Natural killer cell (primary cell): ENCODE measurements at regions not wholly inside any gene's neighbourhood (a gene's known extent, or its start where the extent isn't known, plus 50 kb on each side); places are given as distances from the start of the nearest gene placed in this dataset.

Experiments
- ATAC-seq, 3 donors: fragments of 150-1000 bp in 2 of 3; fragments of 200-7000 bp in 1 of 3; cut with Tn5 transposase; 1 replicate in 1 of 3; 2 replicates in 2 of 3; pipeline ENCODE4 v1.10.0; 2021; ENCODE audit warnings: mild to moderate bottlenecking in 2 of 3, moderate library complexity in 2 of 3
- DNase-seq, 2 donors: peaks; one replicate each; pipeline versions ENCODE4 v3.0.0 to v3.0.0-alpha.2; 2013 to 2021; ENCODE audit warnings: mixed read lengths in 1 of 2
- H3K27ac ChIP-seq: one replicate; pipeline ENCODE4 v1.5.1; 2013; ENCODE audit warnings: mild to moderate bottlenecking, low read length
- H3K27me3 ChIP-seq: one replicate; pipeline ENCODE4 v1.6.1; 2013; ENCODE audit warnings: low read length; ENCODE audit not compliant: control insufficient read depth, insufficient read depth
- H3K36me3 ChIP-seq: one replicate; pipeline ENCODE4 v1.6.1; 2013; ENCODE audit warnings: low read length; ENCODE audit not compliant: control insufficient read depth, insufficient read depth
- H3K4me1 ChIP-seq: one replicate; pipeline ENCODE4 v1.6.1; 2013; ENCODE audit warnings: low read length; ENCODE audit not compliant: control insufficient read depth, insufficient read depth
- H3K4me3 ChIP-seq: one replicate; pipeline ENCODE4 v1.5.1; 2013; ENCODE audit warnings: low read length
- H3K9me3 ChIP-seq: one replicate; pipeline ENCODE4 v1.6.1; 2013; ENCODE audit warnings: low read length; ENCODE audit not compliant: control insufficient read depth, insufficient read depth
- H3K27ac Mint-ChIP-seq, 2 donors: one replicate each; pipeline ENCODE4 v1.8.0; 2022; ENCODE audit warnings: mild to moderate bottlenecking in 2 of 2, mixed read lengths in 2 of 2, moderate library complexity in 1 of 2
- H3K27me3 Mint-ChIP-seq, 2 donors: one replicate each; pipeline ENCODE4 v1.8.0; 2022; ENCODE audit warnings: low read depth in 2 of 2, mixed read lengths in 2 of 2
- H3K36me3 Mint-ChIP-seq: one replicate; pipeline ENCODE4 v1.8.0; 2022; ENCODE audit warnings: mixed read lengths
- H3K4me1 Mint-ChIP-seq, 2 donors: one replicate each; pipeline ENCODE4 v1.8.0; 2022; ENCODE audit warnings: mixed read lengths in 2 of 2
- H3K4me3 Mint-ChIP-seq: one replicate; pipeline ENCODE4 v1.8.0; 2022; ENCODE audit warnings: mild to moderate bottlenecking, moderate library complexity, mixed read lengths
- H3K9me3 Mint-ChIP-seq, 2 donors: one replicate each; pipeline ENCODE4 v1.8.0; 2022; ENCODE audit warnings: mixed read lengths in 2 of 2
- WGBS: methylation state at CpG from one replicate; pipeline ENCODE4 v1.1.7; 2013; ENCODE audit warnings: missing lambda C conversion rate; ENCODE audit not compliant: insufficient coverage; 5-methylcytosine and 5-hydroxymethylcytosine counted together
- intact Hi-C: fragments of 100-400 bp; cut with micrococcal nuclease; formaldehyde crosslinking; loops from one replicate; pipeline ENCODE4 v1.14.2; 2022
- TF ChIP-seq, protein P1 (sequence below): fragments of 200-600 bp; IDR thresholded peaks from one replicate; pipeline ENCODE4 v1.8.0; 2022; ENCODE audit warnings: antibody characterized with exemption

DNA sequence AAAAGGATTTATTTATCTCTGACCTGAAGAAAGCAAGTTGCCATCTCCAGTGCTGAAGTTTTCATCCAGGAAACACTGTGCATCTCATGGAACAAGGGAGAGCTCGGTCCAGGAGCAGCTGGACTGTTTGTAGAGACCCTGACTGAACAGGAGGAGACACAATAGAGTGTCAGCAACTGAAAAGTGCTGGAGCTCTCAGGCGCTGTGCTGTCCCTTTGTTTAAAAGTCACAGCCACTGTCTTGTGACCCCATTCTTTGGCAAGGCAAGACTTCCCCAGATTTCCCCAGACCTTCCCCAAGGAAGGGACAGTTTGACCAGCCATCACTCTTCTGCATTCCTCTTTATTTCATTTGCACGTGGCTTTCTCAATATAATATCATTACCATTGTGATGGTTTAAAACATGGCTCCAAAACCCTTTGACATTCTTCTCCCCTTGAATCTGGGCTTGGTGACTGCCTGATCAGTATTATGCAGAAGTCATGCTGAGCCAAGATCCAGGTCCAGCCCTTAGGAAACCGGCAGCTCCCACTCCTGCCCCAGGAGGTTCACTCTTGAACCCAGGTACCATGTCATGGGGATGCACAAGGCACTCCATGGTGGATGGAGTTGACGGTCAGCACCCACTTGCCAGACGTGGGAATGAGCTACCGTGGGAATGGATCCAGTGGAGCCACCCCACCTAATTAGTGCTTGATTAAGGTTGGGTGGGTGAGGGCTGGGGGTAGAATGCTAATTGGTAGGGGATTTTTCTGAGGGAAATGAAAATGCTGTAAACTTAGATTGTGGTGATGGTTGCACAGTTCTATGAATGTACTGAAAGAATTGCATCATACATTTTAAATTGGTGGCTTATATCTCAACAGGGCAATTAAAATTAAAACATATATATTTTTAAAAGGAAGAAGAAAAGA lies 497.9 kb upstream of the RAB6C start:
- no peaks in the 10 kb centered on the region for H3K27me3 ChIP-seq
- Mint-ChIP-seq H3K27me3 (no peaks in the 10 kb centered on the region), H3K4me1 (no peaks in the 10 kb centered on the region), H3K9me3 (peaks cover 0 to 2% of the 10 kb centered on the region in 2 donors), H3K27ac (no peak overlapping the region), H3K4me3 (no peak overlapping the region), H3K36me3 (no peaks in the 10 kb centered on the region)
- DNase-seq = no peak
- H3K36me3 ChIP-seq = no peaks in the 10 kb centered on the region
- WGBS = 84% methylated on average over 7 of the region's 7 CpGs
- ATAC-seq = no peak
- H3K4me1 ChIP-seq = peaks cover 5% of the 10 kb centered on the region
- no peak overlapping the region for H3K4me3 ChIP-seq
- intact Hi-C loops = no loop called here
- H3K27ac ChIP-seq = no peak overlapping the region
- TF ChIP-seq, protein P1, sequence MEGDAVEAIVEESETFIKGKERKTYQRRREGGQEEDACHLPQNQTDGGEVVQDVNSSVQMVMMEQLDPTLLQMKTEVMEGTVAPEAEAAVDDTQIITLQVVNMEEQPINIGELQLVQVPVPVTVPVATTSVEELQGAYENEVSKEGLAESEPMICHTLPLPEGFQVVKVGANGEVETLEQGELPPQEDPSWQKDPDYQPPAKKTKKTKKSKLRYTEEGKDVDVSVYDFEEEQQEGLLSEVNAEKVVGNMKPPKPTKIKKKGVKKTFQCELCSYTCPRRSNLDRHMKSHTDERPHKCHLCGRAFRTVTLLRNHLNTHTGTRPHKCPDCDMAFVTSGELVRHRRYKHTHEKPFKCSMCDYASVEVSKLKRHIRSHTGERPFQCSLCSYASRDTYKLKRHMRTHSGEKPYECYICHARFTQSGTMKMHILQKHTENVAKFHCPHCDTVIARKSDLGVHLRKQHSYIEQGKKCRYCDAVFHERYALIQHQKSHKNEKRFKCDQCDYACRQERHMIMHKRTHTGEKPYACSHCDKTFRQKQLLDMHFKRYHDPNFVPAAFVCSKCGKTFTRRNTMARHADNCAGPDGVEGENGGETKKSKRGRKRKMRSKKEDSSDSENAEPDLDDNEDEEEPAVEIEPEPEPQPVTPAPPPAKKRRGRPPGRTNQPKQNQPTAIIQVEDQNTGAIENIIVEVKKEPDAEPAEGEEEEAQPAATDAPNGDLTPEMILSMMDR = no peak
- H3K9me3 ChIP-seq = no peaks in the 10 kb centered on the region

DNA sequence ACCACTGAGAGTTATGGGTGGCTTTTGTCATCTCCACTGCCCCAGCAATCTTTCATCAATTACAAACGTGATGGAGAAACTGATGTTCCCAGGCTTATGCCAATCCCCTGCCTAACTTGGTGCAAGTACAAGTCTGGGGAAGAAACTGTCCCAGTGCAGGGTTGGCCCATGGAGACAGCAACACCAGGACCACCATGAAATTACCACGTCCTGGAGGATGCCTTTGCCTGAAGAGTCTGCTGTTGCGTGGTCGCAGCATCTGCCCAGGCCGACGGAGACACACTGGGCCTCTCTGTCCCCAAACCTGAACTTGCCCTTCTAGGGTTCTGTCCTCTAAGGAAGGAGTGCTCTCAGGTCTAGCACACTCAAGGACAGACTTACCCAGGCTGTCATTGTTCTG lies 496.8 kb upstream of the RAB6C start:
- Mint-ChIP-seq H3K36me3 (no peaks in the 10 kb centered on the region), H3K4me1 (no peaks in the 10 kb centered on the region), H3K4me3 (no peak overlapping the region), H3K27ac (no peak overlapping the region), H3K9me3 (peaks cover 0 to 5% of the 10 kb centered on the region in 2 donors), H3K27me3 (no peaks in the 10 kb centered on the region)
- Histone ChIP-seq H3K4me1 (peaks cover 5% of the 10 kb centered on the region), H3K27me3 (no peaks in the 10 kb centered on the region), H3K36me3 (no peaks in the 10 kb centered on the region), H3K4me3 (no peak overlapping the region), H3K9me3 (no peaks in the 10 kb centered on the region), H3K27ac (no peak overlapping the region)
- intact Hi-C loops = no loop called here
- DNase-seq (no peak), ATAC-seq (no peak)
- WGBS = 91% methylated on average over 6 of the region's 6 CpGs
- TF ChIP-seq, protein P1 = no peak

DNA sequence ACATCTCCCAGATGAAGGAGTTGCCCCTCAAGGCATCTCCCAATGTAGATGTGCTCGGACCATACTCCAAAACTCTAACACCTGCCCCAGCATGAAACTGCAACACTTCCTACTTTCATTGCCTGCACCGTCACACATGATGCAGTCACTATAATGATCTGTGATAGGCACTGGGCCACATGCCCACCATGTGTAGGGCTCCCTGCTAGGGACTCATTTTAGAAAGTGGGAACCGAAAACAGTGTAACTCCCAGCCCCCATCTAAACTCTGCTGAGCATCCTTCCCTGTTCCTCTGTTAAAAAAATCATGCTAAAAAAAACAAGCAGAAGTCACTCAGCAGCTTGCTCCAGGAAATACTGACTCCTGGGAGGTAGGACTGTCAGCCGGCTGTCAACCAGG lies 496.1 kb upstream of the RAB6C start:
- no peak for DNase-seq
- no peak overlapping the region for H3K27ac Mint-ChIP-seq

More for the DNA sequence above, 496.1 kb upstream of the RAB6C start:
- Mint-ChIP-seq H3K4me1 (no peaks in the 10 kb centered on the region), H3K4me3 (no peak overlapping the region), H3K9me3 (peaks cover 0 to 5% of the 10 kb centered on the region in 2 donors), H3K27me3 (no peaks in the 10 kb centered on the region), H3K36me3 (no peaks in the 10 kb centered on the region)
- no peak overlapping the region for H3K4me3 ChIP-seq
- no peak overlapping the region for H3K27ac ChIP-seq
- WGBS = 35% methylated on average over 4 of the region's 4 CpGs
- ATAC-seq = no peak
- H3K9me3 ChIP-seq = no peaks in the 10 kb centered on the region
- intact Hi-C loops = no loop called here
- H3K4me1 ChIP-seq = peaks cover 5% of the 10 kb centered on the region
- H3K36me3 ChIP-seq = no peaks in the 10 kb centered on the region
- H3K27me3 ChIP-seq = no peaks in the 10 kb centered on the region
- TF ChIP-seq, protein P1 = no peak
